Fibroblast of the aortic adventitia (primary cell): ENCODE measurements at regions not wholly inside any gene's neighbourhood (a gene's known extent, or its start where the extent isn't known, plus 50 kb on each side); places are given as distances from the start of the nearest gene placed in this dataset.

Source experiments
- DNase-seq: peaks from one replicate; pipeline ENCODE4 v3.0.0-alpha.2; 2010; ENCODE audit warnings: low read depth
- H3K4me3 ChIP-seq: 2 replicates; pipeline ENCODE4 v1.5.1; 2011; ENCODE audit warnings: low read depth, mild to moderate bottlenecking, control low read depth, low read length, moderate library complexity
- CTCF ChIP-seq: IDR thresholded peaks from 2 replicates; pipeline ENCODE4 v1.5.1; 2011; ENCODE audit warnings: mild to moderate bottlenecking, low read length, control low read depth, inconsistent platforms; ENCODE audit not compliant: insufficient read depth

- H3K4me3 ChIP-seq = no peak overlapping the region
- no peak for DNase-seq
- no peak for TF ChIP-seq CTCF
Observed at GRCh38 chr2:149906886-149907285, 319.3 kb upstream of the MMADHC start.

GRCh38 chr2:149904352-149905175 is 317.0 kb upstream of the MMADHC start:
- no peak for DNase-seq
- no peak for TF ChIP-seq CTCF
- H3K4me3 ChIP-seq = no peak overlapping the region

GRCh38 chr2:149903626-149904025 is 316.1 kb upstream of the MMADHC start:
- TF ChIP-seq CTCF = no peak
- DNase-seq = peak; percentile 48
- H3K4me3 ChIP-seq = no peak overlapping the region

- no peak for TF ChIP-seq CTCF
- H3K4me3 ChIP-seq = no peak overlapping the region
- peak; percentile 92 for DNase-seq
Observed at GRCh38 chr2:149902081-149902480, 314.5 kb upstream of the MMADHC start.

GRCh38 chr2:149901231-149901859 is 313.8 kb upstream of the MMADHC start:
- no peak overlapping the region for H3K4me3 ChIP-seq
- DNase-seq = peak; percentile 31
- TF ChIP-seq CTCF = no peak

- TF ChIP-seq CTCF = no peak
- no peak overlapping the region for H3K4me3 ChIP-seq
Observed at GRCh38 chr2:149899390-149899789, 311.8 kb upstream of the MMADHC start.

GRCh38 chr2:149894760-149895159 is 307.2 kb upstream of the MMADHC start:
- no peak for DNase-seq
- H3K4me3 ChIP-seq = no peak overlapping the region
- no peak for TF ChIP-seq CTCF

More at GRCh38 chr2:149899390-149899789, 311.8 kb upstream of the MMADHC start:
- no peak for DNase-seq
